AG09319 (cell line): ENCODE measurements at regions not wholly inside any gene's neighbourhood (a gene's known extent, or its start where the extent isn't known, plus 50 kb on each side); places are given as distances from the start of the nearest gene placed in this dataset.

ENCODE experiments used
- DNase-seq: peaks from one replicate; pipeline ENCODE4 v3.0.0-alpha.2; 2010; ENCODE audit warnings: low read depth; ENCODE audit errors: extremely low read depth
- TF ChIP-seq, protein P1 (sequence below): IDR thresholded peaks from 2 replicates; pipeline ENCODE4 v1.5.1; 2011; ENCODE audit warnings: low read depth, mild to moderate bottlenecking, inconsistent platforms, low read length, moderate library complexity

DNA sequence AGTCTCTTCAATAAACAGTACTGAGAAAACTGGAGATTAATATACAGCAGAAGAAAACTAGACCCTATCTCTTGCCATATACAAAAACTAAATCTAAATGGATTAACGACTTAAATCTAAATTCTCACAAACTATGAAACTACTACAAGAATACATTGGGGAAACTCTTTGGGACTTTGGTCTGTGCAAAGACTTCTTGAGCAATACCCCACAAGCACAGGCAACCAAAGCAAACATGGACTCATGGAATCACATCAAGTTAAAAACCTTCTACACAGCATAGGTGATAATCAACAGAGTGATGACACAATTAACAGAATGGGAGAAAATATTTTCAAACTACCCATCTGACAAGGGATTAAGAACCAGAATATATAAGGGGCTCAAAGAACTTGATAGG, 848.2 kb upstream of the NRXN1 start:
- DNase-seq, result no peak
- TF ChIP-seq, protein P1, sequence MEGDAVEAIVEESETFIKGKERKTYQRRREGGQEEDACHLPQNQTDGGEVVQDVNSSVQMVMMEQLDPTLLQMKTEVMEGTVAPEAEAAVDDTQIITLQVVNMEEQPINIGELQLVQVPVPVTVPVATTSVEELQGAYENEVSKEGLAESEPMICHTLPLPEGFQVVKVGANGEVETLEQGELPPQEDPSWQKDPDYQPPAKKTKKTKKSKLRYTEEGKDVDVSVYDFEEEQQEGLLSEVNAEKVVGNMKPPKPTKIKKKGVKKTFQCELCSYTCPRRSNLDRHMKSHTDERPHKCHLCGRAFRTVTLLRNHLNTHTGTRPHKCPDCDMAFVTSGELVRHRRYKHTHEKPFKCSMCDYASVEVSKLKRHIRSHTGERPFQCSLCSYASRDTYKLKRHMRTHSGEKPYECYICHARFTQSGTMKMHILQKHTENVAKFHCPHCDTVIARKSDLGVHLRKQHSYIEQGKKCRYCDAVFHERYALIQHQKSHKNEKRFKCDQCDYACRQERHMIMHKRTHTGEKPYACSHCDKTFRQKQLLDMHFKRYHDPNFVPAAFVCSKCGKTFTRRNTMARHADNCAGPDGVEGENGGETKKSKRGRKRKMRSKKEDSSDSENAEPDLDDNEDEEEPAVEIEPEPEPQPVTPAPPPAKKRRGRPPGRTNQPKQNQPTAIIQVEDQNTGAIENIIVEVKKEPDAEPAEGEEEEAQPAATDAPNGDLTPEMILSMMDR, result no peak

DNA sequence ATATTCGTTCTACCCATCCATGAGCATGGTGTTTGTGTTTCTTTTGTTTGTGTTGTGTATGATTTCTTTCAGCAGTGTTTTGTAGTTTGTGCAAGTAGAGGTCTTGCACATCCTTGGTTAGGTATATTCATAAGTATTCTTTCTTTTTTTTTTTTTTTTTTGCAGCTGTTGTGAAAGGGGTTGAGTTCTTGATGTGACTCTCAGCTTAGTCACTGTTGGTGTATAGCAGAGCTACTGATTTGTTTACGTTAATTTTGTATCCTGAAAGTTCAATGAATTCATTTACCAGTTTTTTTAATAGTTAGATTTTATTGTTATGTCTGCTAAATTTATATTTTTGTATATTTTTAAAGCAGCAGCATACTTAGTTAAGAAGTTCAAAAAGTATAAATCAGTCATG, 834.4 kb upstream of the NRXN1 start:
- no peak for DNase-seq
- TF ChIP-seq, protein P1, result no peak

DNA sequence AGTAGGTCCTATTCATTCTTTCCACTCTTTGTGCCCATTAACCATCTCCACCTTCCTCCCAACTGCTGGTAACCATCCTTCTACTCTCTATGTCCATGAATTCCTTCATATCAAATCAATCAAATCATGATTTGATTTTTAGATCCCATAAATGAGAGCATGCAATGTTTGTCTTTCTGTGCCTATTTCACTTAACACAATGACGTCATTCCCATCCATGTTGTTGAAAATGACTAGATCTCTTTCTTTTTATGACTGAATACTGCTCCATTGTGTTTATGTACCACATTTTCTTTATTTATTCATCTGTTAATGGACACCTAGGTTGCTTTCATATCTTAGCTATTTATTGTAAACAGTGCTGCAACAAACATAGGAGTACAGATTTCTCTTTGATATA, 827.3 kb upstream of the NRXN1 start:
- TF ChIP-seq, protein P1, result no peak

DNA sequence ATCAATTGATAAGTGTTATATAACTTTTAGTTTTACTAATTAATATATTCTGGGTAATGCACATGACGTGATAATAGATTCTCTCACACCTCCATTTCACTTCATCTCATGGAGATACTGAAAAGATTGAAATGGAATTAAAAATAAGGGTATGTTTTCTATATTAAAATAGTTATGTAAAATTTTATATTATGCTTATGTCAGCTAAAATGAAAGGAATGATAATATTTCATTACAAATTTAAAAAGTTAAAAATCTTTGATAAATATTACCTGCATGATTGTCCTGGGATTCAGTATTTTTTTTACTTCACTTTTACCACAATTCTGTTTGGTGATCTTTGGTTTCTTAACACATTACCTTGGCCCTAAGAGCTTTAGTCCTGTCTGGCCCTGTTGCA, 823.8 kb upstream of the NRXN1 start:
- no peak for DNase-seq
- TF ChIP-seq, protein P1, result no peak

More for the DNA sequence above, 827.3 kb upstream of the NRXN1 start:
- no peak for DNase-seq

DNA sequence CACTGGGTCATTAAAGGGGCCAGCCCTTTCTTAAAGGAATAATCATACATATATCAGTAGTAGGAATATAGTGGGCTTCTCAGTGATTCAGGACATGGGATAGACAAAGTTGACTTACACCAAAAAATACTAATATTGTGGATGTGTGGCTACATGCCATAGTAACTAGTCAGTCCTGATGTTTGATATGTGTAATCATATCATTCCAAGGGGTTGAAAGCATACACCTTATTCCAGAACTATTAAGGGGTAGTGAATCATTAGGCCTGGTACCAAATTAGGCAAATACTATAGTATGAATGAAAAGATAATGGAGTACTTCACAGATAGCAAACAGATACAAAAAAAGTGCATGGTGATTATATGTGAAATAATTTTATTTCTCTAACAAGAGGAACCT, 814.9 kb upstream of the NRXN1 start:
- no peak for DNase-seq
- TF ChIP-seq, protein P1, result no peak

DNA sequence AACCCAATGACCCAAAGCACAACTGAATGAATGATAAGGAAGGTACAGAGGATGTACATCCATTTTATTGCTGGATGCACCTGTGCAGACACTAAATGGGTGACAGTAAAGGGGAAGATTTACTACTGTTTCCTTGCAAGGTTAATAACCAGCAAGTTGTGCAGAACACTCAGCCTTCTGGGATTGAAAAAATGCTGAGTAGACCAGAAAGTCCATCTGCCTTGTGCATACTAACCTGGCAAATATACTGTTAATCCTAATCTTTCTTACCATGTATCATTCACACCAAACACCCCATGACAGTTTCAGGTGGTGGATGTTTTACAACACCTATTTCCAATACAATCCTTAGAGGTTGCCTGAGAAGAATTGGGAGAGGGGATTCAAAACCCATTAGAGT, 814.1 kb upstream of the NRXN1 start:
- TF ChIP-seq, protein P1, result no peak

DNA sequence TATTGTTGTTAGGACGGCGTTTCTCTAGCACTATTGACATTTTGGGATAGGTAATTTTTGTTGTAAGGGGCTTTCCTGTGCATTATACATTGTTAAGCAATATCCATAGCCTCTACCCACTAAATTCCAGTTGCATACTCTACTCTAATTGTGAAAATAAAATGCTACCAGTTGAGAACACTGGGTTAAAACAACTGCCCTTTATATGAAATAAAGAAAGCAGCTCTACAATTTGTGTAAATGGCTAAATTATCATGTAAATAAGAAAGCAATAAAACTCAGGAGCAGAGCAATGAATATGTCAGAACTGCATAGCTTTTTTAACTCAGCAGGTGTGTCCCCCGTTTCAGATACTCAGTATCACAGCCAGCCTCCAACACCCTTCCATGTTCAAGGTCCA, 812.7 kb upstream of the NRXN1 start:
- DNase-seq, result no peak
- TF ChIP-seq, protein P1, result no peak

More for the DNA sequence above, 814.1 kb upstream of the NRXN1 start:
- DNase-seq, result no peak
